ENCODE measurements at regions not wholly inside any gene's neighbourhood (a gene's known extent, or its start where the extent isn't known, plus 50 kb on each side); places are given as distances from the start of the nearest gene placed in this dataset.

GRCh38 chr14:75372260-75372659 is 55.6 kb upstream of the JDP2 start:
- H3K36me3 ChIP-seq (ENCODE audit: insufficient read depth, low read length) = no peaks in the 10 kb centered on the region
- no peak overlapping the region for H3K27ac ChIP-seq (ENCODE audit: low read depth, low read length)
- no peak overlapping the region for H3K9ac ChIP-seq (ENCODE audit: low read length)
- peaks cover 5% of the 10 kb centered on the region for H3K4me1 ChIP-seq (ENCODE audit: insufficient read depth, low read length)
- H3K27me3 ChIP-seq (ENCODE audit: control insufficient read depth in 1 of 2, insufficient read depth in 2 of 2, low read length in 2 of 2) = no peaks in the 10 kb centered on the region
- H3K9me3 ChIP-seq (ENCODE audit: low read length) = no peaks in the 10 kb centered on the region
- H3K4me3 ChIP-seq (ENCODE audit: low read depth in 1 of 2, low read length in 2 of 2) = no peak overlapping the region

GRCh38 chr14:75373133-75373532 is 54.7 kb upstream of the JDP2 start:
- Histone ChIP-seq H3K9me3 (ENCODE audit: low read length) (no peaks in the 10 kb centered on the region), H3K9ac (ENCODE audit: low read length) (no peak overlapping the region), H3K4me3 (ENCODE audit: low read depth in 1 of 2, low read length in 2 of 2) (no peak overlapping the region), H3K27me3 (ENCODE audit: control insufficient read depth in 1 of 2, insufficient read depth in 2 of 2, low read length in 2 of 2) (no peaks in the 10 kb centered on the region), H3K27ac (ENCODE audit: low read depth, low read length) (no peak overlapping the region), H3K4me1 (ENCODE audit: insufficient read depth, low read length) (peaks cover 5% of the 10 kb centered on the region), H3K36me3 (ENCODE audit: insufficient read depth, low read length) (no peaks in the 10 kb centered on the region)

GRCh38 chr14:75373616-75374015 is 54.2 kb upstream of the JDP2 start:
- H3K36me3 ChIP-seq (ENCODE audit: insufficient read depth, low read length) = no peaks in the 10 kb centered on the region
- H3K9me3 ChIP-seq (ENCODE audit: low read length) = no peaks in the 10 kb centered on the region
- H3K4me3 ChIP-seq (ENCODE audit: low read depth in 1 of 2, low read length in 2 of 2) = no peak overlapping the region
- H3K27me3 ChIP-seq (ENCODE audit: control insufficient read depth in 1 of 2, insufficient read depth in 2 of 2, low read length in 2 of 2) = no peaks in the 10 kb centered on the region
- H3K4me1 ChIP-seq (ENCODE audit: insufficient read depth, low read length) = peaks cover under 1% of the 10 kb centered on the region
- H3K9ac ChIP-seq (ENCODE audit: low read length) = no peak overlapping the region
- H3K27ac ChIP-seq (ENCODE audit: low read depth, low read length) = no peak overlapping the region

GRCh38 chr14:75374911-75375310 is 52.9 kb upstream of the JDP2 start:
- H3K27me3 ChIP-seq (ENCODE audit: control insufficient read depth in 1 of 2, insufficient read depth in 2 of 2, low read length in 2 of 2) = no peaks in the 10 kb centered on the region
- H3K27ac ChIP-seq (ENCODE audit: low read depth, low read length) = no peak overlapping the region
- no peak overlapping the region for H3K9ac ChIP-seq (ENCODE audit: low read length)
- H3K4me3 ChIP-seq (ENCODE audit: low read depth in 1 of 2, low read length in 2 of 2) = no peak overlapping the region
- no peaks in the 10 kb centered on the region for H3K9me3 ChIP-seq (ENCODE audit: low read length)
- H3K36me3 ChIP-seq (ENCODE audit: insufficient read depth, low read length) = no peaks in the 10 kb centered on the region
- H3K4me1 ChIP-seq (ENCODE audit: insufficient read depth, low read length) = no peaks in the 10 kb centered on the region

- Histone ChIP-seq H3K9ac (ENCODE audit: low read length) (no peak overlapping the region), H3K27ac (ENCODE audit: low read depth, low read length) (no peak overlapping the region), H3K9me3 (ENCODE audit: low read length) (no peaks in the 10 kb centered on the region), H3K4me1 (ENCODE audit: insufficient read depth, low read length) (no peaks in the 10 kb centered on the region), H3K4me3 (ENCODE audit: low read depth in 1 of 2, low read length in 2 of 2) (no peak overlapping the region), H3K27me3 (ENCODE audit: control insufficient read depth in 1 of 2, insufficient read depth in 2 of 2, low read length in 2 of 2) (no peaks in the 10 kb centered on the region), H3K36me3 (ENCODE audit: insufficient read depth, low read length) (no peaks in the 10 kb centered on the region)
Observed at GRCh38 chr14:75375983-75376382, 51.8 kb upstream of the JDP2 start.
